PC-3 (cell line): ENCODE measurements at regions not wholly inside any gene's neighbourhood (a gene's known extent, or its start where the extent isn't known, plus 50 kb on each side); places are given as distances from the start of the nearest gene placed in this dataset.

ENCODE experiments used
- ATAC-seq: fragments of 200-7000 bp; cut with Tn5 transposase; 2 replicates; pipeline ENCODE4 v1.9.1; 2020; ENCODE audit warnings: mild to moderate bottlenecking, moderate library complexity
- BruUV-seq: library from RNA; stranded (reverse); fragments of 400-500 nt; replicated peaks from 2 replicates; lab custom pipeline; 2021; lab: Mats Ljungman, UMichigan
- CTCF ChIA-PET: fragments of 300-600 bp; sonication (Branson Sonifier 250); formaldehyde crosslinking; loops from one replicate; lab custom pipeline; 2022; ENCODE audit warnings: antibody characterized with exemption; lab: Charles Lee
- POLR2A ChIA-PET: fragments of 300-600 bp; sonication (Branson Sonifier 250); formaldehyde crosslinking; loops from one replicate; lab custom pipeline; 2022; ENCODE audit warnings: antibody characterized with exemption; ENCODE audit not compliant: unreplicated experiment; lab: Charles Lee
- DNase-seq: peaks from one replicate; pipeline ENCODE4 v3.0.0-alpha.2; 2015
- H2AFZ ChIP-seq: fragments of 300-600 bp; sonication (generic); 2 replicates; pipeline ENCODE4 v1.6.0; 2016; ENCODE audit warnings: antibody characterized with exemption, low read length
- H3F3A ChIP-seq: fragments of 300-600 bp; sonication (generic); one replicate; pipeline ENCODE4 v1.6.0; 2017; ENCODE audit warnings: antibody characterized with exemption, low read length, control low read depth, mild to moderate bottlenecking; ENCODE audit not compliant: unreplicated experiment
- H3K27ac ChIP-seq: fragments of 300-600 bp; sonication (generic); 2 replicates; pipeline ENCODE4 v1.5.1; 2016; ENCODE audit warnings: mild to moderate bottlenecking, low read length
- H3K27me3 ChIP-seq: fragments of 300-600 bp; sonication (generic); 2 replicates; pipeline ENCODE4 v1.6.1; 2016; ENCODE audit warnings: low read length, mixed read lengths
- H3K36me3 ChIP-seq: fragments of 300-600 bp; sonication (generic); 2 replicates; pipeline ENCODE4 v1.6.1; 2016; ENCODE audit warnings: low read depth, mixed run types, low read length, mixed read lengths
- H3K4me1 ChIP-seq: fragments of 300-600 bp; sonication (generic); 2 replicates; pipeline ENCODE4 v1.5.1; 2016; ENCODE audit warnings: low read length; ENCODE audit not compliant: insufficient read depth
- H3K4me2 ChIP-seq: fragments of 300-600 bp; sonication (generic); 2 replicates; pipeline ENCODE4 v1.6.0; 2016; ENCODE audit warnings: low read length
- H3K4me3 ChIP-seq: fragments of 300-600 bp; sonication (generic); 2 replicates; pipeline ENCODE4 v1.5.1; 2016; ENCODE audit warnings: mild to moderate bottlenecking, low read length, mixed read lengths
- H3K79me2 ChIP-seq: fragments of 300-600 bp; sonication (generic); 2 replicates; pipeline ENCODE4 v1.6.1; 2017; ENCODE audit warnings: low read length, mixed read lengths
- H3K9ac ChIP-seq: fragments of 300-600 bp; sonication (generic); 2 replicates; pipeline ENCODE4 v1.6.0; 2016; ENCODE audit warnings: mild to moderate bottlenecking, low read length
- H3K9me2 ChIP-seq: fragments of 300-600 bp; sonication (generic); replicated peaks from 2 replicates; pipeline ENCODE4 v1.6.1; 2016; ENCODE audit warnings: mixed run types, low read length, mixed read lengths
- H3K9me3 ChIP-seq: fragments of 300-600 bp; sonication (generic); 2 replicates; pipeline ENCODE4 v1.6.1; 2016; ENCODE audit warnings: low read length, mixed read lengths
- H4K20me1 ChIP-seq: fragments of 300-600 bp; sonication (generic); 2 replicates; pipeline ENCODE4 v1.6.1; 2016; ENCODE audit warnings: low read length, mixed read lengths
- CTCF ChIP-seq: fragments of 300-600 bp; sonication (generic); conservative IDR thresholded peaks from 2 replicates; pipeline ENCODE4 v1.5.1; 2017; ENCODE audit warnings: antibody characterized with exemption, low read depth, mild to moderate bottlenecking, low read length
- EZH2 ChIP-seq: fragments of 300-600 bp; sonication (generic); IDR thresholded peaks from one replicate; pipeline ENCODE4 v1.6.1; 2017; ENCODE audit warnings: antibody characterized with exemption, mild to moderate bottlenecking, low read length; ENCODE audit not compliant: unreplicated experiment
- EZH2phosphoT487 ChIP-seq: fragments of 300-600 bp; sonication (generic); IDR thresholded peaks from 2 replicates; pipeline ENCODE4 v1.6.1; 2018; ENCODE audit warnings: mild to moderate bottlenecking, antibody characterized with exemption, low read length, borderline replicate concordance
- intact Hi-C: fragments of 100-400 bp; cut with micrococcal nuclease; formaldehyde crosslinking; loops from 2 replicates; pipeline ENCODE4 v1.9.0; 2023

- intact Hi-C loops, result no loop called here
- Histone ChIP-seq H3K4me1 (peaks cover 4% of the 10 kb centered on the region; the same call in 1 of the 2 replicates), H3K27ac (no peak overlapping the region), H3K27me3 (no peaks in the 10 kb centered on the region; the same call in 1 of the 2 replicates), H3K9me3 (no peaks in the 10 kb centered on the region), H2AFZ (no peak overlapping the region), H3K9ac (no peak overlapping the region), H3K36me3 (no peaks in the 10 kb centered on the region), H3K4me3 (no peak overlapping the region), H3F3A (no peaks in the 10 kb centered on the region), H3K79me2 (no peaks in the 10 kb centered on the region), H4K20me1 (no peaks in the 10 kb centered on the region), H3K9me2 (no peaks in the 10 kb centered on the region), H3K4me2 (no peak overlapping the region)
- CTCF ChIA-PET, result interaction anchor here (1.0 kb wide), 1 partner anchor 231 kb away, joined by 3 read pairs; no protein-coding TSS in a partner anchor
- ATAC-seq, result peak; percentile 36
- BruUV-seq, result no TSS peak
- TF ChIP-seq EZH2phosphoT487, result no peak
- peak; percentile 38; the same call in 1 of the 2 replicates for TF ChIP-seq CTCF
- TF ChIP-seq EZH2, result no peak
- POLR2A ChIA-PET, result no interaction called here
- no peak for DNase-seq
Measured at GRCh38 chr2:168350380-168350779, 103.0 kb upstream of the STK39 start.

GRCh38 chr2:168353251-168353650 lies 102.8 kb upstream of the CERS6 start:
- no peaks in the 10 kb centered on the region for H3K79me2 ChIP-seq
- ChIA-PET CTCF (no interaction called here), POLR2A (no interaction called here)
- H4K20me1 ChIP-seq, result no peaks in the 10 kb centered on the region
- ATAC-seq (no peak), DNase-seq (no peak)
- no peaks in the 10 kb centered on the region for H3F3A ChIP-seq
- H3K36me3 ChIP-seq, result no peaks in the 10 kb centered on the region
- intact Hi-C loops, result no loop called here
- TF ChIP-seq EZH2, result no peak
- TF ChIP-seq EZH2phosphoT487, result no peak
- no peak for TF ChIP-seq CTCF
- no peak overlapping the region for H3K4me2 ChIP-seq
- H3K9me3 ChIP-seq, result no peaks in the 10 kb centered on the region
- no TSS peak for BruUV-seq
- H2AFZ ChIP-seq, result no peak overlapping the region
- H3K9me2 ChIP-seq, result no peaks in the 10 kb centered on the region
- H3K4me3 ChIP-seq, result no peak overlapping the region
- H3K9ac ChIP-seq, result no peak overlapping the region
- no peaks in the 10 kb centered on the region for H3K4me1 ChIP-seq
- no peaks in the 10 kb centered on the region; the same call in 1 of the 2 replicates for H3K27me3 ChIP-seq
- no peak overlapping the region for H3K27ac ChIP-seq

- POLR2A ChIA-PET, result interaction anchor here (0.6 kb wide), 1 partner anchor 129 kb away, joined by 3 read pairs; no protein-coding TSS in a partner anchor
- H3K4me3 ChIP-seq, result no peak overlapping the region
- no peak overlapping the region for H3K4me2 ChIP-seq
- no peaks in the 10 kb centered on the region for H3K9me2 ChIP-seq
- BruUV-seq, result no TSS peak
- no peaks in the 10 kb centered on the region for H3K79me2 ChIP-seq
- H3K4me1 ChIP-seq, result no peaks in the 10 kb centered on the region
- no peaks in the 10 kb centered on the region; the same call in 1 of the 2 replicates for H3K27me3 ChIP-seq
- no peaks in the 10 kb centered on the region for H3K36me3 ChIP-seq
- no peak for TF ChIP-seq EZH2
- TF ChIP-seq CTCF, result no peak
- DNase-seq (no peak), ATAC-seq (no peak)
- intact Hi-C loops, result no loop called here
- CTCF ChIA-PET, result no interaction called here
- no peak overlapping the region for H3K9ac ChIP-seq
- no peaks in the 10 kb centered on the region for H3K9me3 ChIP-seq
- no peak overlapping the region for H2AFZ ChIP-seq
- no peaks in the 10 kb centered on the region for H3F3A ChIP-seq
- H4K20me1 ChIP-seq, result no peaks in the 10 kb centered on the region
- H3K27ac ChIP-seq, result no peak overlapping the region
Measured at GRCh38 chr2:168354499-168354898, 101.6 kb upstream of the CERS6 start.
